Endodermal cell (in vitro differentiated cells): ENCODE measurements at regions not wholly inside any gene's neighbourhood (a gene's known extent, or its start where the extent isn't known, plus 50 kb on each side); places are given as distances from the start of the nearest gene placed in this dataset.
"Not testable (repeated sequence)": the region's sequence is repeated elsewhere in the genome, so short reads cannot be mapped to it uniquely, and the experiment has no call there.

Experiments used
- DNase-seq: peaks from one replicate; pipeline ENCODE4 v3.0.0-alpha.2; 2017
- H3K27ac ChIP-seq: 2 replicates; pipeline ENCODE4 v1.5.1; 2013; ENCODE audit warnings: mild to moderate bottlenecking, low read depth, low read length, moderate library complexity
- H3K27me3 ChIP-seq: 2 replicates; pipeline ENCODE4 v1.6.1; 2013; ENCODE audit warnings: mild to moderate bottlenecking, low read length, moderate library complexity; ENCODE audit not compliant: insufficient read depth, control insufficient read depth, poor library complexity, severe bottlenecking
- H3K36me3 ChIP-seq: 2 replicates; pipeline ENCODE4 v1.7.0; 2013; ENCODE audit warnings: mild to moderate bottlenecking, low read length, moderate library complexity; ENCODE audit not compliant: control insufficient read depth, insufficient read depth
- H3K4me1 ChIP-seq: one replicate; pipeline ENCODE4 v1.7.0; 2013; ENCODE audit warnings: low read length; ENCODE audit not compliant: control insufficient read depth, insufficient read depth
- H3K4me3 ChIP-seq: 2 replicates; pipeline ENCODE4 v1.5.1; 2013; ENCODE audit warnings: mild to moderate bottlenecking, low read length, moderate library complexity
- H3K9ac ChIP-seq: 2 replicates; pipeline ENCODE4 v1.6.1; 2013; ENCODE audit warnings: mild to moderate bottlenecking, low read length, moderate library complexity; ENCODE audit not compliant: poor library complexity, severe bottlenecking; ENCODE audit errors: extremely low read depth
- H3K9me3 ChIP-seq: 2 replicates; pipeline ENCODE4 v1.6.1; 2013; ENCODE audit warnings: mild to moderate bottlenecking, low read length, moderate library complexity; ENCODE audit not compliant: control insufficient read depth
- H3K27ac Mint-ChIP-seq: 2 replicates; pipeline ENCODE4 v1.8.0; 2020; ENCODE audit warnings: mixed read lengths
- H3K27me3 Mint-ChIP-seq: 2 replicates; pipeline ENCODE4 v1.8.0; 2021; ENCODE audit warnings: mild to moderate bottlenecking, mixed read lengths; ENCODE audit not compliant: insufficient read depth
- H3K36me3 Mint-ChIP-seq: 2 replicates; pipeline ENCODE4 v1.8.0; 2020; ENCODE audit warnings: low read depth, mixed read lengths
- H3K4me1 Mint-ChIP-seq: 2 replicates; pipeline ENCODE4 v1.8.0; 2020; ENCODE audit warnings: mixed read lengths
- H3K4me3 Mint-ChIP-seq: 2 replicates; pipeline ENCODE4 v1.8.0; 2020; ENCODE audit warnings: mild to moderate bottlenecking, moderate library complexity, mixed read lengths
- H3K9me3 Mint-ChIP-seq: 2 replicates; pipeline ENCODE4 v1.8.0; 2020; ENCODE audit warnings: mild to moderate bottlenecking, mixed read lengths
- WGBS, 2 experiments: methylation state at CpG; one replicate each; pipeline versions ENCODE4 v1.1.5 to v1.1.7; 2013; ENCODE audit warnings: missing lambda C conversion rate in 2 of 2, mixed read lengths in 1 of 2; ENCODE audit not compliant: insufficient coverage in 1 of 2, insufficient read length in 1 of 2; 5-methylcytosine and 5-hydroxymethylcytosine counted together

DNA sequence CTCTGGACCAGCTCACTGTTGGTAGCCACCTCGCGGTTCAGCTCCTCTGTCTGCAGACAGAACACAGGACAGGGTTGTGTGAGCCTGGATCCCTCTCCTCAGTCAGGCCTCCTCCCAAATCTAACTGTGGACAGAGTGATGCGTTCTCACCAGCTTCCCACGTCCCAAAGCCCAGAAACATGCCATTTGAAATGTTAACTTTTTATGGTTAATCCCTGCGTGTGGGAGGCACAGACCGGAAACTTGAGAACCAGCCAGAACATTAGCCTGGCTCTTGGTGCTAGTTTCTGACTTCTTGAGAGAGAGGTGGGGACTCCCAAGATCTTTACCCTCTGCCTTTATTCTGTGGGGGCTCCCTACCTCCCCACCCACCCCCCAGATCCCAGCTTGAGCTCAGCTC is 129.6 kb downstream of the TNFRSF13B start:
- H3K4me1 Mint-ChIP-seq, H3K9me3 ChIP-seq, H3K4me1 ChIP-seq, H3K4me3 Mint-ChIP-seq, H3K4me3 ChIP-seq, H3K9ac ChIP-seq, H3K27ac Mint-ChIP-seq, H3K36me3 ChIP-seq, H3K27me3 ChIP-seq, H3K27ac ChIP-seq, H3K27me3 Mint-ChIP-seq, H3K9me3 Mint-ChIP-seq, H3K36me3 Mint-ChIP-seq, DNase-seq: not testable (repeated sequence)
- WGBS, 2 experiments = 92% methylated on average over 4 of the region's 6 CpGs; no CpG with 5 or more reads in 1 of the 2 experiments

GRCh38 chr17:16841896-16842295 is 130.0 kb downstream of the TNFRSF13B start:
- H3K27me3 Mint-ChIP-seq, H3K27ac Mint-ChIP-seq, H3K27me3 ChIP-seq, H3K4me1 Mint-ChIP-seq, H3K4me3 Mint-ChIP-seq, H3K36me3 Mint-ChIP-seq, H3K4me1 ChIP-seq, DNase-seq, H3K36me3 ChIP-seq, H3K9me3 ChIP-seq, H3K9me3 Mint-ChIP-seq, H3K9ac ChIP-seq, H3K27ac ChIP-seq, H3K4me3 ChIP-seq: not testable (repeated sequence)
- WGBS, 2 experiments = no CpG with 5 or more reads among the region's 10 CpGs

GRCh38 chr17:16840219-16840618 is 131.7 kb downstream of the TNFRSF13B start:
- not testable (repeated sequence) for H3K4me3 ChIP-seq

GRCh38 chr17:16839242-16840175 is 132.4 kb downstream of the TNFRSF13B start:
- H3K27me3 ChIP-seq, H3K27me3 Mint-ChIP-seq, H3K9ac ChIP-seq, H3K9me3 ChIP-seq, H3K27ac Mint-ChIP-seq, H3K4me3 Mint-ChIP-seq, H3K4me1 Mint-ChIP-seq, H3K36me3 Mint-ChIP-seq, H3K9me3 Mint-ChIP-seq, H3K27ac ChIP-seq, H3K4me3 ChIP-seq, H3K36me3 ChIP-seq, DNase-seq, H3K4me1 ChIP-seq: not testable (repeated sequence)
- WGBS, 2 experiments = 81% methylated on average over 3 of the region's 16 CpGs; no CpG with 5 or more reads in 1 of the 2 experiments

More at GRCh38 chr17:16840219-16840618, 131.7 kb downstream of the TNFRSF13B start:
- not testable (repeated sequence) for H3K9me3 ChIP-seq, H3K4me1 Mint-ChIP-seq, H3K9me3 Mint-ChIP-seq, H3K4me3 Mint-ChIP-seq, H3K36me3 Mint-ChIP-seq, DNase-seq, H3K4me1 ChIP-seq, H3K27ac ChIP-seq, H3K27ac Mint-ChIP-seq, H3K27me3 Mint-ChIP-seq, H3K27me3 ChIP-seq, H3K9ac ChIP-seq, H3K36me3 ChIP-seq
- 100% methylated on average over 4 of the region's 9 CpGs; no CpG with 5 or more reads in 1 of the 2 experiments for WGBS, 2 experiments

DNA sequence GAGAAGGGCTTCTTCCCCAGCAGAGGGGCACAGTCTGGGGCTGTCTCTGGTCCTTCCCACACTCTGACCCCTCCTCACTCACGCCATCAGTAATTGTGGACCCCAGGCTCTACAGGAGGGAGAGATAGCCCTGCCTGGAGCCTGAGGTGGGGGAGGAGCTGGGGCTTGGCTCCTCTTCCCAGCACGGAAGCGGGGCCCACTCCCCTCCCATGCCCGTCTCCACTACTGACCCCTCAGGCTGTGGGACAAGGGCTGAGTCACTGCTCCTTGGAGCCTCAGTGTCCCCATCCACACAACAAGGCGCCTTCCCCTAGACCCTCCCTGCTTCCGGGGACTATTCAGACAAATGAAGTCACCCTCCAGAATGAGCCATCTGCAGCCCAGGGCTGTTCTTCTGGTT is 133.1 kb downstream of the TNFRSF13B start:
- H3K27me3 ChIP-seq, H3K4me3 Mint-ChIP-seq, H3K27ac ChIP-seq, H3K36me3 ChIP-seq, DNase-seq, H3K4me3 ChIP-seq, H3K9me3 ChIP-seq, H3K4me1 Mint-ChIP-seq, H3K9ac ChIP-seq, H3K27ac Mint-ChIP-seq, H3K27me3 Mint-ChIP-seq, H3K36me3 Mint-ChIP-seq, H3K9me3 Mint-ChIP-seq, H3K4me1 ChIP-seq: not testable (repeated sequence)
- no CpG with 5 or more reads among the region's 6 CpGs for WGBS, 2 experiments

DNA sequence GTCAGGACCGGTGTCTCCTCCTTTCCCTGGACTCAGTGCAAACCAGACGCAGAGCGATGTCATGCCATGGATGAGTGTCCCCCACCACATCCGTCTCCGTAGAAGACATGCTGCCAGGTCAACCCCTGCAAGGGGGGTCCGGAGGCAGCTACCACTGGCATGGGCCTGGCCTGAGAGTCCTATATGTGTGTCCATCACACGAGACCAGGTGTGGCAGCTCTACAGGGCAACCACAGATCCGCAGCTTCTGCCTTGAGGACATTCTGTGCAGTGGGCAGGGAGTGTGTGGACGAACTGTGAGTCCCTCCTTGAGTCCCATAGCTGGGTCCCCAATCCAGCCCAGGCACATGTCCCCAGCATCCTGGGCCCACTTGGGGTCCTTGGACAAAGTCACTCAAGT is 133.6 kb downstream of the TNFRSF13B start:
- not testable (repeated sequence) for H3K27me3 ChIP-seq, H3K9me3 Mint-ChIP-seq, H3K36me3 ChIP-seq, H3K4me3 ChIP-seq, H3K4me1 Mint-ChIP-seq, H3K9me3 ChIP-seq, H3K27ac Mint-ChIP-seq, H3K36me3 Mint-ChIP-seq, H3K27me3 Mint-ChIP-seq, H3K9ac ChIP-seq, H3K4me1 ChIP-seq, H3K27ac ChIP-seq, DNase-seq, H3K4me3 Mint-ChIP-seq
- 93% methylated on average over 4 of the region's 9 CpGs; no CpG with 5 or more reads in 1 of the 2 experiments for WGBS, 2 experiments
